ENCODE measurements at regions not wholly inside any gene's neighbourhood (a gene's known extent, or its start where the extent isn't known, plus 50 kb on each side); places are given as distances from the start of the nearest gene placed in this dataset.

GRCh38 chr3:30263238-30263924 lies 343.0 kb upstream of the TGFBR2 start (continued):
- no peak for TF ChIP-seq SP4 (IDR thresholded peaks at IDR 0.05; ENCODE audit: low read length)
- no peak for TF ChIP-seq BRCA1 (IDR thresholded peaks at IDR 0.05; ENCODE audit: low read depth, low read length)
- no peak for TF ChIP-seq PHF8 (conservative IDR thresholded peaks at IDR 0.05; ENCODE audit: low read depth, low read length)
- no peak for TF ChIP-seq TCF12 (IDR thresholded peaks at IDR 0.05; ENCODE audit: low read depth, low read length)
- no peak for TF ChIP-seq CBX5 (IDR thresholded peaks at IDR 0.05; ENCODE audit: low read depth, low read length)
- TF ChIP-seq KDM1A (IDR thresholded peaks at IDR 0.05; ENCODE audit: borderline replicate concordance, low read length): no peak
